Stimulated activated CD8-positive, alpha-beta memory T cell treated with anti-CD3 and anti-CD28 coated beads, Interleukin-7, amount 100 ng/mL, for 48 hours (primary cell): ENCODE measurements at regions not wholly inside any gene's neighbourhood (a gene's known extent, or its start where the extent isn't known, plus 50 kb on each side); places are given as distances from the start of the nearest gene placed in this dataset.
A peak's percentile ranks its signal among the peaks of the same experiment; 100 is the strongest.
"Not testable (repeated sequence)": the region's sequence is repeated elsewhere in the genome, so short reads cannot be mapped to it uniquely, and the experiment has no call there.

Source experiments
- DNase-seq, 2 donors: peaks; one replicate each; pipeline ENCODE4 v3.0.0-alpha.2; 2020; ENCODE audit warnings: low read depth in 1 of 2; ENCODE audit errors: extremely low read depth in 1 of 2

- peak in 1 of 2 donors; percentile 3 for DNase-seq
Observed at GRCh38 chr19:22545751-22546150, 88.4 kb upstream of the ZNF492 start.

GRCh38 chr19:22533761-22534160, 100.4 kb upstream of the ZNF492 start:
- no peak for DNase-seq

- no peak for DNase-seq
Observed at GRCh38 chr19:22532388-22533300, 101.5 kb upstream of the ZNF492 start.

GRCh38 chr19:22530042-22530441, 104.1 kb upstream of the ZNF492 start:
- DNase-seq: no peak

GRCh38 chr19:22528956-22529355, 105.2 kb upstream of the ZNF492 start:
- DNase-seq: no peak

GRCh38 chr19:22527554-22527953, 105.4 kb upstream of the ZNF98 start:
- no peak for DNase-seq

- DNase-seq: no peak
Observed at GRCh38 chr19:22526661-22527272, 104.6 kb upstream of the ZNF98 start.

GRCh38 chr19:22523940-22524339, 101.8 kb upstream of the ZNF98 start:
- DNase-seq: no peak

GRCh38 chr19:22519562-22519961, 97.4 kb upstream of the ZNF98 start:
- DNase-seq: not testable (repeated sequence)

GRCh38 chr19:22519152-22519551, 97.0 kb upstream of the ZNF98 start:
- no peak for DNase-seq

GRCh38 chr19:22517496-22518411, 95.6 kb upstream of the ZNF98 start:
- DNase-seq: no peak

- no peak for DNase-seq
Observed at GRCh38 chr19:22515435-22515834, 93.3 kb upstream of the ZNF98 start.

- no peak for DNase-seq
Observed at GRCh38 chr19:22503524-22503923, 81.4 kb upstream of the ZNF98 start.

GRCh38 chr19:22502766-22503165, 80.6 kb upstream of the ZNF98 start:
- DNase-seq: no peak

GRCh38 chr19:22498831-22499430, 76.8 kb upstream of the ZNF98 start:
- not testable (repeated sequence) for DNase-seq

- no peak for DNase-seq
Observed at GRCh38 chr19:22491746-22492145, 69.6 kb upstream of the ZNF98 start.

GRCh38 chr19:22483514-22483913, 61.4 kb upstream of the ZNF98 start:
- DNase-seq: not testable (repeated sequence)

GRCh38 chr19:22472180-22472637, 50.1 kb upstream of the ZNF98 start:
- DNase-seq: no peak
